NB4 (cell line): ENCODE measurements at regions not wholly inside any gene's neighbourhood (a gene's known extent, or its start where the extent isn't known, plus 50 kb on each side); places are given as distances from the start of the nearest gene placed in this dataset.

Experiments used
- POLR2A ChIP-seq: IDR thresholded peaks from 2 replicates; pipeline ENCODE4 v1.6.1; 2011; ENCODE audit warnings: mild to moderate bottlenecking; ENCODE audit not compliant: insufficient read length; ENCODE audit errors: extremely low read depth
- TF ChIP-seq, protein P1 (sequence below): IDR thresholded peaks from one replicate; pipeline ENCODE4 v1.5.1; 2012; ENCODE audit warnings: low read depth, low read length

- TF ChIP-seq, protein P1, sequence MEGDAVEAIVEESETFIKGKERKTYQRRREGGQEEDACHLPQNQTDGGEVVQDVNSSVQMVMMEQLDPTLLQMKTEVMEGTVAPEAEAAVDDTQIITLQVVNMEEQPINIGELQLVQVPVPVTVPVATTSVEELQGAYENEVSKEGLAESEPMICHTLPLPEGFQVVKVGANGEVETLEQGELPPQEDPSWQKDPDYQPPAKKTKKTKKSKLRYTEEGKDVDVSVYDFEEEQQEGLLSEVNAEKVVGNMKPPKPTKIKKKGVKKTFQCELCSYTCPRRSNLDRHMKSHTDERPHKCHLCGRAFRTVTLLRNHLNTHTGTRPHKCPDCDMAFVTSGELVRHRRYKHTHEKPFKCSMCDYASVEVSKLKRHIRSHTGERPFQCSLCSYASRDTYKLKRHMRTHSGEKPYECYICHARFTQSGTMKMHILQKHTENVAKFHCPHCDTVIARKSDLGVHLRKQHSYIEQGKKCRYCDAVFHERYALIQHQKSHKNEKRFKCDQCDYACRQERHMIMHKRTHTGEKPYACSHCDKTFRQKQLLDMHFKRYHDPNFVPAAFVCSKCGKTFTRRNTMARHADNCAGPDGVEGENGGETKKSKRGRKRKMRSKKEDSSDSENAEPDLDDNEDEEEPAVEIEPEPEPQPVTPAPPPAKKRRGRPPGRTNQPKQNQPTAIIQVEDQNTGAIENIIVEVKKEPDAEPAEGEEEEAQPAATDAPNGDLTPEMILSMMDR = no peak
- TF ChIP-seq POLR2A = no peak
Observed at GRCh38 chr6:168909288-168909687, 344.4 kb downstream of the THBS2 start.
